PC-3 (cell line): ENCODE measurements at regions not wholly inside any gene's neighbourhood (a gene's known extent, or its start where the extent isn't known, plus 50 kb on each side); places are given as distances from the start of the nearest gene placed in this dataset.

ENCODE experiments used
- CTCF ChIP-seq: fragments of 300-600 bp; sonication (generic); conservative IDR thresholded peaks from 2 replicates; pipeline ENCODE4 v1.5.1; 2017; ENCODE audit warnings: antibody characterized with exemption, low read depth, mild to moderate bottlenecking, low read length
- EZH2 ChIP-seq: fragments of 300-600 bp; sonication (generic); IDR thresholded peaks from one replicate; pipeline ENCODE4 v1.6.1; 2017; ENCODE audit warnings: antibody characterized with exemption, mild to moderate bottlenecking, low read length; ENCODE audit not compliant: unreplicated experiment
- EZH2phosphoT487 ChIP-seq: fragments of 300-600 bp; sonication (generic); IDR thresholded peaks from 2 replicates; pipeline ENCODE4 v1.6.1; 2018; ENCODE audit warnings: mild to moderate bottlenecking, antibody characterized with exemption, low read length, borderline replicate concordance

- TF ChIP-seq CTCF: no peak
- TF ChIP-seq EZH2: no peak
- no peak for TF ChIP-seq EZH2phosphoT487
Measured at GRCh38 chr9:13369431-13369830, 89.9 kb upstream of the MPDZ start.
